ENCODE measurements at regions not wholly inside any gene's neighbourhood (a gene's known extent, or its start where the extent isn't known, plus 50 kb on each side); places are given as distances from the start of the nearest gene placed in this dataset.

GRCh38 chr7:45430397-45430796, 143.8 kb upstream of the ADCY1 start:
- TF ChIP-seq POLR2A (IDR thresholded peaks at IDR 0.05; ENCODE audit: low read length) (no peak), GATA1 (IDR thresholded peaks at IDR 0.05; ENCODE audit: low read depth, low read length) (no peak)
